ENCODE measurements at regions not wholly inside any gene's neighbourhood (a gene's known extent, or its start where the extent isn't known, plus 50 kb on each side); places are given as distances from the start of the nearest gene placed in this dataset.

- DNase-seq (ENCODE audit: low read depth): no peak
Measured at GRCh38 chr20:24138196-24138857, 149.7 kb upstream of the GGTLC1 start.

- DNase-seq (ENCODE audit: low read depth): no peak
Measured at GRCh38 chr20:24136659-24137246, 148.2 kb upstream of the GGTLC1 start.

GRCh38 chr20:24135781-24136180 is 147.2 kb upstream of the GGTLC1 start:
- DNase-seq (ENCODE audit: low read depth): no peak

- DNase-seq (ENCODE audit: low read depth): no peak
Measured at GRCh38 chr20:24134930-24135329, 146.4 kb upstream of the GGTLC1 start.

DNA sequence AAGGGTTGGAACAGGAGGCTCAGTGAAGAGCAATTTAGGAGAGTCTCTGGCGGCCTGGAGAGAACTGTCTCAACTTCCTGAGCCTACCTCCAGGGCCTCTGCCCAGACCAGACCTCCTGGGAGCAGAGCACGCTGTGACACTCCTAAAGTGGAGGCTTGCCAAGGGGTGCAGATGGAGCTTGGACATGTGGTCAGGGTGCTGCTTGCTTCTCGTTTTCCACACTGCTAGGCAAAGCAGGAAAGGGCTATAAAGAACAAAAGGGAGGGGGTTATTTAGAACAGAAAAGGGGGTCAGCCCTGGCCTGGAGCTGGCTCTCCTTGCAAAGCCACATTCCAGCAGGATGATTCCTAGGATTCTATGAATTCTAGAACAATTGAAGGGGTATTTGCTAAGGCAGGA is 145.7 kb upstream of the GGTLC1 start:
- DNase-seq (ENCODE audit: low read depth): peak; percentile 47

DNA sequence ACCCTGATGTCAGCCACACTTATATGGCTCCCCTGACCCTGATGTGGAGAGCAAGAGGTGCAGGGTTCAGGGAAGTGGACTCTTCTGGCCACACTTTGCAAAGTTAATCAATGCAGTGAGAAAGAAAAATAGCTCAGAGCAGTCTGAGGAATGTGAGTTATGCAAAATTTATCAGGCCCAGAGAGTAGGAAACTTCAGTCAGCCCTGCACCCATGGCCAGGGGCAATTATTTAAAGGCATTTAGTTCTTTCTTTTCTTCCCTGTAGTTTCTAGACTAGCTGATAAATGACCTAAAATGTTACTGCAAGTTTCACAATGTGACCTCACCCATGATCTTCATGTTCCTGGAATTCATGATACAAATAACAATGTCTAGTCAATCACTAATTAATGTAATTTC is 143.7 kb upstream of the GGTLC1 start:
- peak; percentile 79 for DNase-seq (ENCODE audit: low read depth)

- peak; percentile 15 for DNase-seq (ENCODE audit: low read depth)
Measured at GRCh38 chr20:24131684-24132083, 143.1 kb upstream of the GGTLC1 start.

GRCh38 chr20:24131281-24131680 is 142.7 kb upstream of the GGTLC1 start:
- peak; percentile 16 for DNase-seq (ENCODE audit: low read depth)

DNA sequence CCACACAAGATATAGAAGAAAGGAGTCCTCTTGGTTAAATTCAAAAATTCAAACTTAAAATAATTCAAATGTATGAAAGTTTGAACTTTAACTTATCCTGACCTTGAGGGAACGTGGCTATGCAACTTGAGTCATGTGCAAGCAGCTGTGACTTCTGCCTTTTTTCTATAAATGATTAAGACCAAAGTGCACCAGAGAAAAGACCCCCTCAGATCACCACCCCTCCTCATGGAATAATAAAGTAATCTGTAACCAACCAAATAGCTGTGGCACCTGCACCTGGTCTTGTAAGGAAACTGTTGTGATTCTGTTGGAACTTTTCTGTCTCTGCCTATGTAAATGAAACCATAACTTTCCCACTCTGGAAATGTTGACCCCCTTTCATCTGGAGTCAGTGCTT is 141.1 kb upstream of the GGTLC1 start:
- peak; percentile 11 for DNase-seq (ENCODE audit: low read depth)

DNA sequence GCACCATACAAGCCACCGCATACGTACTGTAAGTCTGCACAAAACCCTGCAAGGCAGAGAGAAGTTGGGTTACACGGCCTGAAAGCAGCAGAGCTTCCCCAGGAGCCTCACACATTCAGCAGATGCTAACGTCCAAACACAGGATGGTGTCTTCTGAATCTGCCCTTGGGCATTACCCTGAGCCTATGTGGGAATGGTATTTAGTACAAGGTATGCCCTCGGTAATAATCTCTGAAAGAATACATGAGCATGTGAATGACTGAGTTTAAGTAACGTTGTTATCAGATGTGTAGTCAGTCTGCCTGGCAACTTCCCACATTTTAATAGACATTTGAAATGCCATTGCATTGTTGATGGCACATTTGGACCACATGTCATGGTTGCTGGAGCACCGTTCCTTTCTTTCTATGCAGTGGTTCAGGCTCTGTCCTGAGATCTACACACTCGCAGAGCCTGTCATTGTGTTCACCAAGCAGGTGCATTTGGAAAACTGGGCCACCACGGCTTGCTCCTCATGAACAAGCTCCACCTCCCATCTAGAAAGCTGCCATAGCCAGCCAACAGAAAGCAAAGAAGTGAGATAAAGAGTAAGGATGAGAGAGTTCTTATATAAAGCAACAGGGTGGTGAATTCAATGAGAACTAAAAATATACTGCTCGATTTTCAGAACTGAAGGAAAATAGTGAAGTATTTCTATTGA is 136.5 kb upstream of the GGTLC1 start:
- no peak for DNase-seq (ENCODE audit: low read depth)

DNA sequence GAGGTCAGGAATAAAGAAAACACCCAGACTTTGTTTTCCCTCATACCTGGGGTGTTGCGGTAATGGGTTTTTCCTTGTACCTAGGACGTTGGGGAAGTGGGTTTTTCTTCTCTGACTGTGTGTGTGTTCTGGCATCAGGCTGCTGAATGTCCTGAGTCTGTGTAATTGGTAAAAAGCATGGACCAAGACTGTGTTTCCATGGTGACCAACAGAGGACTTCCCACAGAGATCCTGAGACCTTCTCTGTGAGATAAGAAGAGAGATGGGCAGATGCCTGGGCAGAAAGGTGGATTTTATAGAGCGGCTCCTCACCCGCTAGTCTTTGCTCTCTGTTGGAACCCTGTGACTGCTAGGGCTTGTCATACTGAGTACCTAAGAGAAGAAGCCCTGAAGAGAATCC is 135.4 kb upstream of the GGTLC1 start:
- DNase-seq (ENCODE audit: low read depth): no peak

GRCh38 chr20:24118441-24119175 is 130.0 kb upstream of the GGTLC1 start:
- DNase-seq (ENCODE audit: low read depth): no peak

GRCh38 chr20:24118034-24118433 is 129.5 kb upstream of the GGTLC1 start:
- no peak for DNase-seq (ENCODE audit: low read depth)

DNA sequence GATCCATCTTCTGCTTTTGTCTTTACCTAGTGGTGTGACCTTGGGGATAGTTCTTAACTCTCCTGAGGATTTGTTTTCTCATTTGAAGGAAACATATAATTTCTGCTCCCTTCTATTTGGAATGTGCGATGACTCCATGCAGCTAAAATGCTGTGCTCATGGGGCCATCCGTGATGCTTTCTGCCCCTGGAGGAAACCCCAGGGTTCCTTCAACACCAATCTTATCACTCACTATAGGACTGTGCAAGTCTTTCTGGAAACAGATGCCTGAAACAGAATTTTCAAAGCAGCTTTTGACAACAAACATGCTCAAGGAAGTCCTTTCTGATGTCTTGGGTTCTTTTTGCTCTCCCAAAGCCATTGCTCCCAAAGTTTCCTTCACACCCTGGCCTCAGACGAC is 128.8 kb upstream of the GGTLC1 start:
- no peak for DNase-seq (ENCODE audit: low read depth)

GRCh38 chr20:24116611-24117010 is 128.0 kb upstream of the GGTLC1 start:
- DNase-seq (ENCODE audit: low read depth): no peak

DNA sequence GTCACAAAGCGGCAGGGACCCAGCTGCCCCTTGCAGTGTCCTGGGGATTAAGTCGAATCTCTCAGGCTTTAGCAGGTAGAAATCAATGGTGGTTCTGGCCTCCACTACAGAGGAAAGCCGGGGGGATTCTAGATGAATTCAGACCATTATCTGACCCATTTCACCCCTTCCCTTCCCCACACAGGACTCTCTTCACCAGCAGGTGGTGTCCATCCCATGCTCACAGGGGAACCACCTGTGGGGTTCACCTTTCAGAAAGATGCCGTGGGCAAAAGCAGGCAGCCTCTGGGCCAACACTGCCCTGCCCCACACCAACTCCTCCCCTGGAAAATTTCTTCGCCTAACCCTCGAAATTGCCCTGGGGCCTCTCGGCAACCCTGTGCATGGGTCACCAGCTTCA is 123.8 kb upstream of the GGTLC1 start:
- no peak for DNase-seq (ENCODE audit: low read depth)

DNA sequence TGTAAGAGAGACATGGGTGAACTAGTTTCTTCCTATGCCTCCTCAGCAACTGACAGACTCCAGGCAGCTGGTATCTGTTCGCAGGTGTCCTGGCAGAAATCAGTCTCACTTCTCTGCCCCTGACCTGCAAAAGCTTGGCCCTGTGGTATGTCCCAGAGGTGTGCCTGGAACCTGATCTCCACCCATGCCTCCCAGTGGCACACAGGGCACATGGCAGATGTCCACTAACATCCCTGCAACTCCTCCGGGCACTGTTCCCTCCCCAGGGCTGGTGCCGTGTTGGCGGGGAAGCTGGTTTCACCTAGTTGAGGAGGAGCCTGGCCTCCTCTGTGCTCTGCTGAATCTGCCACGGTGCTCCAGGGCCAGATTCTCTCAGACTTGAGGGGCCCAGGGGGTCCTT is 123.3 kb upstream of the GGTLC1 start:
- DNase-seq (ENCODE audit: low read depth): no peak

DNA sequence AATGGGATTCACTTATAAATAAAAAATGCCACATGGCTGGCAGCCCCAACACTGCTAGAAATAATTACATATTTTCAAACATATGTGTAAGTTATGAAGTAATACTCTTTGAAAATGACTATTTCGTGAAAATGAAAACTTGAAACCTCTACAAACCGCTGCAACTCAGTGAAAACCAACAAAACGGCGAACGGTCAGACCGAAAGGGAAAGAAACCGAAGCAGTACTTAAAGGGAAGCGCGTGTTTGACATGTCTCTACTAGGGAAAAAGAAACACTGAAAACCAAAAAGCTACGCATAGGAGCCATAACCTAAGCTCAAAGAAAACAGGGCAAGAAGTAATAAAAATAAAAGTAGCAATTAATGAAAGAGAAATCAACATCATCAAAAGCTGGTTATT is 121.0 kb upstream of the GGTLC1 start:
- DNase-seq (ENCODE audit: low read depth): no peak

DNA sequence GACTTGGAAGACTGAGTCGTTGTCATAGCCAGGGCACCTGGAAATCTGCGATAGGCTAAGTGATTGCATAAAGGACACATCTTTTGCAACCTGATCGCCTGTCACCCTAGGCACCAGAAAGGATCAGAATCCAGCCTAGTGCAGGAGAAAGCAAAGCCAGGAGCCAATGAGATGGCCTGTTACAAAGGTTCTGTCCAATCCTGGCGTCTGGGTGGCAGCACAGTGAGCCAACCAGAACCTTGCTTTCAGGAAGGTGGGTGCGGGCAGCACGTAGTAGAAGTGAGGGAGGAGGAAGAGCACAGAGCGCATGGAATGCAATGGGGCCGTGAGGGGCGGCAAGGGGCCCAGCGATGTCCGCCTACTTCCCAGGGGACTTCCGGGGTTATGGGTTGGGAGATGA is 120.4 kb upstream of the GGTLC1 start:
- DNase-seq (ENCODE audit: low read depth): no peak

- no peak for DNase-seq (ENCODE audit: low read depth)
Measured at GRCh38 chr20:24108581-24108980, 120.0 kb upstream of the GGTLC1 start.

- DNase-seq (ENCODE audit: low read depth): no peak
Measured at GRCh38 chr20:24106801-24107445, 118.3 kb upstream of the GGTLC1 start.

DNA sequence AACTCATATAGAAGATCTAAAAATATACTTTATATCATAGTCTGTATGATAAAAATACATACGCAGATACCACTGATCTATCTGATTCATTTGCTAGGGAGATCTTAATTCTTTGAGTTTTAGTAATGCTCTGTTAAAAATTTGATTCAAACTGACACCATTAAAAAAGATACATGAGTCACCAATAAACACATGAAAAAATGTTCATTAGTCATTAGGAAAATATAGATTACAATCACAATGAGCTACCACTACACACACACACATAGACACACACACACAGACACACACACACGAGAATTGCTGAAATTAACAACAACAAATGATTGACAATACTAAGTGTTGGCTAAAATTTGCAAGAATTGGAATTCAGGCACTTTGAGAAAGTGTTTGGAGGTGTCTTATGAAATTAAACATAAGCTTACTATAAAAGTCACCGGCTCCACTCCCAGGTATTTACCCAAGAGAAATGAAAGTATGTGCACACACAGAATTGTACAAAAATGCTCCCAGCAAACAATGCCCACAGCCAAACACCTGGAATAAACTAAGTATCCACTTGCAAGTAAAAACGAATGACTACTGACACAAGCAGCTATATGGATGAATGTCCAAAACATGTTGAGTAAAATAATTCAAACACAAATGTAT is 117.7 kb upstream of the GGTLC1 start:
- DNase-seq (ENCODE audit: low read depth): peak; percentile 2

Data from renal cortical epithelial cell (primary cell).